H1 (cell line): ENCODE measurements at regions not wholly inside any gene's neighbourhood (a gene's known extent, or its start where the extent isn't known, plus 50 kb on each side); places are given as distances from the start of the nearest gene placed in this dataset.

Source experiments
- BCL11A ChIP-seq, 2 experiments: IDR thresholded peaks; one replicate each; pipeline ENCODE4 v1.6.1; 2011; ENCODE audit warnings: low read depth in 2 of 2, low read length in 2 of 2, mild to moderate bottlenecking in 2 of 2
- CBX5 ChIP-seq: fragments of 300-800, 300-1000 bp; sonication (generic); IDR thresholded peaks from 2 replicates; pipeline ENCODE4 v1.7.1; 2016; ENCODE audit warnings: antibody characterized with exemption, low read length, low read depth
- HDAC2 ChIP-seq, 2 experiments: fragments of 300-600 bp in 1 of 2; sonication (generic) in 1 of 2; IDR thresholded peaks; 2 replicates each; pipeline ENCODE4 v1.6.1; 2011 to 2012; ENCODE audit warnings: low read depth in 2 of 2, low read length in 2 of 2, mild to moderate bottlenecking in 2 of 2, moderate library complexity in 2 of 2, borderline replicate concordance in 1 of 2, inconsistent platforms in 1 of 2
- POU5F1 ChIP-seq: IDR thresholded peaks from 2 replicates; pipeline ENCODE4 v1.6.1; 2011; ENCODE audit warnings: low read depth, mild to moderate bottlenecking, low read length, moderate library complexity
- SAP30 ChIP-seq: fragments of 300-600 bp; sonication (generic); IDR thresholded peaks from 2 replicates; pipeline ENCODE4 v1.7.1; 2012; ENCODE audit warnings: low read length, moderate library complexity, mild to moderate bottlenecking, inconsistent platforms; ENCODE audit not compliant: insufficient read depth, insufficient replicate concordance
- TF ChIP-seq, protein P1 (sequence below): IDR thresholded peaks from 2 replicates; pipeline ENCODE4 v1.6.1; 2012; ENCODE audit warnings: inconsistent platforms

- TF ChIP-seq SAP30 (no peak), HDAC2 (IDR thresholded peaks at IDR 0.05; ENCODE audit: borderline replicate concordance in 1 of 2, low read depth in 2 of 2, low read length in 2 of 2) (no peak), CBX5 (no peak), BCL11A (IDR thresholded peaks at IDR 0.05; ENCODE audit: low read depth in 2 of 2, low read length in 2 of 2) (no peak), POU5F1 (no peak)
- TF ChIP-seq, protein P1, sequence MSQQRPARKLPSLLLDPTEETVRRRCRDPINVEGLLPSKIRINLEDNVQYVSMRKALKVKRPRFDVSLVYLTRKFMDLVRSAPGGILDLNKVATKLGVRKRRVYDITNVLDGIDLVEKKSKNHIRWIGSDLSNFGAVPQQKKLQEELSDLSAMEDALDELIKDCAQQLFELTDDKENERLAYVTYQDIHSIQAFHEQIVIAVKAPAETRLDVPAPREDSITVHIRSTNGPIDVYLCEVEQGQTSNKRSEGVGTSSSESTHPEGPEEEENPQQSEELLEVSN, result no peak
Measured at GRCh38 chr20:17161673-17162481, 65.0 kb upstream of the PCSK2 start (continued).
